Liver (tissue), 8 donors: ENCODE measurements at regions not wholly inside any gene's neighbourhood (a gene's known extent, or its start where the extent isn't known, plus 50 kb on each side); places are given as distances from the start of the nearest gene placed in this dataset.

ENCODE experiments used
- DNase-seq: peaks from one replicate; pipeline ENCODE4 v3.0.0-alpha.2; 2017; ENCODE audit warnings: low spot score
- H3K27ac ChIP-seq, 2 donors: one replicate each; pipeline ENCODE4 v1.7.0; 2013; ENCODE audit warnings: inconsistent platforms in 2 of 2, low read length in 2 of 2, control low read depth in 1 of 2, low read depth in 1 of 2, mild to moderate bottlenecking in 1 of 2
- H3K27me3 ChIP-seq, 4 donors: one replicate each; pipeline versions ENCODE4 v1.6.1 to v1.7.0; 2013; ENCODE audit warnings: low read length in 3 of 4, inconsistent platforms in 1 of 4, mild to moderate bottlenecking in 1 of 4, moderate library complexity in 1 of 4; ENCODE audit not compliant: control insufficient read depth in 4 of 4, insufficient read depth in 4 of 4
- H3K36me3 ChIP-seq, 4 donors: one replicate each; pipeline versions ENCODE4 v1.6.1 to v1.7.0; 2013; ENCODE audit warnings: low read length in 3 of 4, mild to moderate bottlenecking in 3 of 4, low read depth in 1 of 4, moderate library complexity in 1 of 4; ENCODE audit not compliant: control insufficient read depth in 4 of 4, insufficient read depth in 3 of 4
- H3K4me1 ChIP-seq, 4 donors: one replicate each; pipeline versions ENCODE4 v1.6.1 to v1.7.0; 2013; ENCODE audit warnings: low read length in 3 of 4, mild to moderate bottlenecking in 3 of 4, moderate library complexity in 1 of 4; ENCODE audit not compliant: control insufficient read depth in 4 of 4, insufficient read depth in 4 of 4
- H3K4me3 ChIP-seq, 3 donors: one replicate each; pipeline versions ENCODE4 v1.6.1 to v1.7.0; 2013; ENCODE audit warnings: low read length in 3 of 3, control low read depth in 1 of 3, low read depth in 1 of 3, mild to moderate bottlenecking in 1 of 3
- H3K9ac ChIP-seq, 2 donors: one replicate each; pipeline ENCODE4 v1.7.0; 2013; ENCODE audit warnings: low read length in 2 of 2, mild to moderate bottlenecking in 2 of 2, moderate library complexity in 2 of 2, control low read depth in 1 of 2, low read depth in 1 of 2
- H3K9me3 ChIP-seq, 4 donors: one replicate each; pipeline versions ENCODE4 v1.6.1 to v1.7.0; 2013; ENCODE audit warnings: low read length in 3 of 4; ENCODE audit not compliant: control insufficient read depth in 4 of 4
- EGR1 ChIP-seq, 2 donors: IDR thresholded peaks; 2 replicates each; pipeline ENCODE4 v1.6.1; 2016 to 2018; ENCODE audit warnings: antibody characterized with exemption in 2 of 2, low read depth in 2 of 2
- FOXA1 ChIP-seq: IDR thresholded peaks from 2 replicates; pipeline ENCODE4 v1.6.1; 2016; ENCODE audit warnings: antibody characterized with exemption
- FOXA2 ChIP-seq: IDR thresholded peaks from 2 replicates; pipeline ENCODE4 v1.6.1; 2016; ENCODE audit warnings: antibody characterized with exemption
- GABPA ChIP-seq, 2 donors: IDR thresholded peaks in 1 of 2; conservative IDR thresholded peaks in 1 of 2; 2 replicates each; pipeline ENCODE4 v1.6.1; 2016; ENCODE audit warnings: antibody characterized with exemption in 2 of 2, mild to moderate bottlenecking in 1 of 2, moderate library complexity in 1 of 2
- HNF4A ChIP-seq, 2 donors: conservative IDR thresholded peaks; 2 replicates each; pipeline ENCODE4 v1.6.1; 2016; ENCODE audit warnings: antibody characterized with exemption in 2 of 2, mild to moderate bottlenecking in 2 of 2
- JUND ChIP-seq, 2 donors: IDR thresholded peaks; 2 replicates each; pipeline ENCODE4 v1.6.1; 2016; ENCODE audit warnings: antibody characterized with exemption in 2 of 2
- NR2F2 ChIP-seq: IDR thresholded peaks from 2 replicates; pipeline ENCODE4 v1.6.1; 2016; ENCODE audit warnings: antibody characterized with exemption
- RAD21 ChIP-seq, 2 donors: IDR thresholded peaks; 2 replicates each; pipeline ENCODE4 v1.6.1; 2016; ENCODE audit warnings: antibody characterized with exemption in 2 of 2, mild to moderate bottlenecking in 2 of 2
- RXRA ChIP-seq, 2 donors: IDR thresholded peaks; 2 replicates each; pipeline ENCODE4 v1.6.1; 2017 to 2018; ENCODE audit warnings: antibody characterized with exemption in 2 of 2, mild to moderate bottlenecking in 1 of 2
- SP1 ChIP-seq: IDR thresholded peaks from 2 replicates; pipeline ENCODE4 v1.6.1; 2018; ENCODE audit warnings: antibody characterized with exemption, mild to moderate bottlenecking
- TAF1 ChIP-seq: conservative IDR thresholded peaks from 2 replicates; pipeline ENCODE4 v1.6.1; 2016; ENCODE audit warnings: antibody characterized with exemption, mild to moderate bottlenecking
- YY1 ChIP-seq: IDR thresholded peaks from 2 replicates; pipeline ENCODE4 v1.6.1; 2016; ENCODE audit warnings: antibody characterized with exemption, mild to moderate bottlenecking
- WGBS: extraction: QIAGEN DNeasy Blood & Tissue Kit; methylation state at CpG from one replicate; pipeline ENCODE4 v1.1.7; 2013; 5-methylcytosine and 5-hydroxymethylcytosine counted together
- TF ChIP-seq, protein P1 (sequence below): fragments of 150-350 bp; IDR thresholded peaks from 2 replicates; pipeline ENCODE4 v1.5.1; 2017; ENCODE audit warnings: improper control_type of control experiment, low read depth, low read length; ENCODE audit not compliant: missing input control
- TF ChIP-seq, protein P2 (sequence below): IDR thresholded peaks from 2 replicates; pipeline ENCODE4 v1.6.1; 2016; ENCODE audit warnings: antibody characterized with exemption, mild to moderate bottlenecking
- TF ChIP-seq, protein P3 (sequence below): IDR thresholded peaks from 2 replicates; pipeline ENCODE4 v1.6.1; 2016; ENCODE audit warnings: antibody characterized with exemption
- donor health status: healthy.
- donor health status: healthy.
- donor health status: healthy.
- donor health status: healthy.
- donor health status: healthy.

DNA sequence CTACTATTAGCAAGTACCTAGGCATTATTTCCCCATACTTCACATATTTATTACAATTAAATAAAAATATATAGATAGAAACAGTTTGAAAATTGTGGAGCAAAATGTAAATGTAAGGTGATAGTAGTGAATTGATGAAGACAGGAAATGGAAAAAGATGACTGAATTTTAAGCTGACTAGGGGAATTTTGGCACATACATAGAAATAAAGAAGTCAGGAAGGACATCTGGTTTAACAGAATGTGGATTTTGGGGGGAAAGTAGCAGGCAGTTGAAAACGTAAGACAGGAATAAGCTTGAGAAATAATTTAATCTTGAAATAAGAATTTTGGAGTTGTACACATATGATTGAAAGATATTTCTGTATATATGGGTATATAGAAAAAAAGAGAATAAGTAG is 701.7 kb upstream of the CITED2 start:
- no peaks in the 10 kb centered on the region for H3K9me3 ChIP-seq
- WGBS, result 93% methylated on average over 1 of the region's 1 CpG
- no peak overlapping the region for H3K9ac ChIP-seq
- H3K27ac ChIP-seq, result no peak overlapping the region
- H3K4me3 ChIP-seq, result no peak overlapping the region
- TF ChIP-seq FOXA2, result no peak
- TF ChIP-seq HNF4A (conservative IDR thresholded peaks at IDR 0.05), result no peak
- TF ChIP-seq EGR1 (IDR thresholded peaks at IDR 0.05; ENCODE audit: low read depth in 2 of 2), result no peak
- TF ChIP-seq, protein P1, sequence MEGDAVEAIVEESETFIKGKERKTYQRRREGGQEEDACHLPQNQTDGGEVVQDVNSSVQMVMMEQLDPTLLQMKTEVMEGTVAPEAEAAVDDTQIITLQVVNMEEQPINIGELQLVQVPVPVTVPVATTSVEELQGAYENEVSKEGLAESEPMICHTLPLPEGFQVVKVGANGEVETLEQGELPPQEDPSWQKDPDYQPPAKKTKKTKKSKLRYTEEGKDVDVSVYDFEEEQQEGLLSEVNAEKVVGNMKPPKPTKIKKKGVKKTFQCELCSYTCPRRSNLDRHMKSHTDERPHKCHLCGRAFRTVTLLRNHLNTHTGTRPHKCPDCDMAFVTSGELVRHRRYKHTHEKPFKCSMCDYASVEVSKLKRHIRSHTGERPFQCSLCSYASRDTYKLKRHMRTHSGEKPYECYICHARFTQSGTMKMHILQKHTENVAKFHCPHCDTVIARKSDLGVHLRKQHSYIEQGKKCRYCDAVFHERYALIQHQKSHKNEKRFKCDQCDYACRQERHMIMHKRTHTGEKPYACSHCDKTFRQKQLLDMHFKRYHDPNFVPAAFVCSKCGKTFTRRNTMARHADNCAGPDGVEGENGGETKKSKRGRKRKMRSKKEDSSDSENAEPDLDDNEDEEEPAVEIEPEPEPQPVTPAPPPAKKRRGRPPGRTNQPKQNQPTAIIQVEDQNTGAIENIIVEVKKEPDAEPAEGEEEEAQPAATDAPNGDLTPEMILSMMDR, result no peak
- TF ChIP-seq RAD21 (IDR thresholded peaks at IDR 0.05), result no peak
- no peak for TF ChIP-seq SP1
- TF ChIP-seq TAF1, result no peak
- TF ChIP-seq JUND (IDR thresholded peaks at IDR 0.05), result no peak
- TF ChIP-seq, protein P2, sequence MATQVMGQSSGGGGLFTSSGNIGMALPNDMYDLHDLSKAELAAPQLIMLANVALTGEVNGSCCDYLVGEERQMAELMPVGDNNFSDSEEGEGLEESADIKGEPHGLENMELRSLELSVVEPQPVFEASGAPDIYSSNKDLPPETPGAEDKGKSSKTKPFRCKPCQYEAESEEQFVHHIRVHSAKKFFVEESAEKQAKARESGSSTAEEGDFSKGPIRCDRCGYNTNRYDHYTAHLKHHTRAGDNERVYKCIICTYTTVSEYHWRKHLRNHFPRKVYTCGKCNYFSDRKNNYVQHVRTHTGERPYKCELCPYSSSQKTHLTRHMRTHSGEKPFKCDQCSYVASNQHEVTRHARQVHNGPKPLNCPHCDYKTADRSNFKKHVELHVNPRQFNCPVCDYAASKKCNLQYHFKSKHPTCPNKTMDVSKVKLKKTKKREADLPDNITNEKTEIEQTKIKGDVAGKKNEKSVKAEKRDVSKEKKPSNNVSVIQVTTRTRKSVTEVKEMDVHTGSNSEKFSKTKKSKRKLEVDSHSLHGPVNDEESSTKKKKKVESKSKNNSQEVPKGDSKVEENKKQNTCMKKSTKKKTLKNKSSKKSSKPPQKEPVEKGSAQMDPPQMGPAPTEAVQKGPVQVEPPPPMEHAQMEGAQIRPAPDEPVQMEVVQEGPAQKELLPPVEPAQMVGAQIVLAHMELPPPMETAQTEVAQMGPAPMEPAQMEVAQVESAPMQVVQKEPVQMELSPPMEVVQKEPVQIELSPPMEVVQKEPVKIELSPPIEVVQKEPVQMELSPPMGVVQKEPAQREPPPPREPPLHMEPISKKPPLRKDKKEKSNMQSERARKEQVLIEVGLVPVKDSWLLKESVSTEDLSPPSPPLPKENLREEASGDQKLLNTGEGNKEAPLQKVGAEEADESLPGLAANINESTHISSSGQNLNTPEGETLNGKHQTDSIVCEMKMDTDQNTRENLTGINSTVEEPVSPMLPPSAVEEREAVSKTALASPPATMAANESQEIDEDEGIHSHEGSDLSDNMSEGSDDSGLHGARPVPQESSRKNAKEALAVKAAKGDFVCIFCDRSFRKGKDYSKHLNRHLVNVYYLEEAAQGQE, result no peak
- no peak for TF ChIP-seq RXRA (IDR thresholded peaks at IDR 0.05)
- H3K27me3 ChIP-seq, result no peaks in the 10 kb centered on the region
- H3K4me1 ChIP-seq, result peaks cover 0 to 7% (median 5%) of the 10 kb centered on the region in 4 donors
- H3K36me3 ChIP-seq, result no peaks in the 10 kb centered on the region
- DNase-seq, result no peak

DNA sequence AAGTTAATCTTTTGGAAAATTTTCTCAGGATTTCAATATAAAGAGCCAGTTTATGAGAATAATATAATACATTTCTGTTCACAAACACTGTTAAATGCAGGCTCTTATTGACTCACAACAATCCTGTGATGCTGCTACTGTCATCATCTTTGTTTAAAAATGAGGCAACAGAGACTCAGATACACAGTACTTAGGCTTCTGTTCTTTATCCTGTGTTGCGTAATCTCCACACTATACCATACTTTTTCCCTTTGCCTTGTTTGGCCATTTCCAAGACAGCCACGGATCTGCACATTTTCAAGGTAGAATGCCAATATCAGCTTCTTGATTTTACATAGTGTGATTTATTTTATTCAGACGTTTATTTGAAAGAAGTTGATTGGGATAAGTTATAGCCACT is 699.0 kb upstream of the CITED2 start:
- Histone ChIP-seq H3K4me1 (peaks cover 0 to 13% (median 6%) of the 10 kb centered on the region in 4 donors), H3K9ac (no peak overlapping the region), H3K27ac (no peak overlapping the region), H3K9me3 (no peaks in the 10 kb centered on the region), H3K36me3 (no peaks in the 10 kb centered on the region), H3K4me3 (no peak overlapping the region), H3K27me3 (no peaks in the 10 kb centered on the region)
- TF ChIP-seq NR2F2, result no peak
- TF ChIP-seq RAD21 (IDR thresholded peaks at IDR 0.05), result peak; percentile 11 to 32
- TF ChIP-seq RXRA (IDR thresholded peaks at IDR 0.05), result peak in 1 of 2 donors; percentile 33
- peak; percentile 37 to 63 for TF ChIP-seq HNF4A (conservative IDR thresholded peaks at IDR 0.05)
- TF ChIP-seq JUND (IDR thresholded peaks at IDR 0.05), result peak in 1 of 2 donors; percentile 35
- TF ChIP-seq, protein P3, sequence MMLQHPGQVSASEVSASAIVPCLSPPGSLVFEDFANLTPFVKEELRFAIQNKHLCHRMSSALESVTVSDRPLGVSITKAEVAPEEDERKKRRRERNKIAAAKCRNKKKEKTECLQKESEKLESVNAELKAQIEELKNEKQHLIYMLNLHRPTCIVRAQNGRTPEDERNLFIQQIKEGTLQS, result peak; percentile 15
- TF ChIP-seq FOXA2, result peak; percentile 37
- TF ChIP-seq YY1, result peak; percentile 29
- no peak for TF ChIP-seq FOXA1
- no peak for TF ChIP-seq TAF1
- peak in 1 of 2 donors; percentile 33 for TF ChIP-seq GABPA (IDR thresholded peaks at IDR 0.05 in 1 of 2, conservative IDR thresholded peaks at IDR 0.05 in 1 of 2)
- no peak for DNase-seq
- 69% methylated on average over 3 of the region's 3 CpGs for WGBS
